Prostate gland (tissue), 2 donors: ENCODE measurements at regions not wholly inside any gene's neighbourhood (a gene's known extent, or its start where the extent isn't known, plus 50 kb on each side); places are given as distances from the start of the nearest gene placed in this dataset.

Experiments
- DNase-seq: peaks from one replicate; pipeline ENCODE4 v3.0.0-alpha.2; 2019; ENCODE audit warnings: low spot score
- H3K27ac ChIP-seq, 2 donors: fragments of 200-600 bp; sonication (generic); 2 replicates each; pipeline ENCODE4 v1.5.1; 2017 to 2019
- H3K27me3 ChIP-seq: fragments of 200-600 bp; sonication (generic); replicated peaks from 2 replicates; pipeline ENCODE4 v1.5.1; 2019; ENCODE audit not compliant: insufficient read depth
- H3K36me3 ChIP-seq, 2 donors: fragments of 200-600 bp; sonication (generic); 1 replicate in 1 of 2; 2 replicates in 1 of 2; pipeline versions ENCODE4 v1.5.1 to v1.8.1; 2017 to 2019
- H3K4me1 ChIP-seq: fragments of 200-600 bp; sonication (generic); replicated peaks from 2 replicates; pipeline ENCODE4 v1.5.1; 2019
- H3K4me3 ChIP-seq, 2 donors: fragments of 200-600 bp; sonication (generic); 2 replicates each; pipeline ENCODE4 v1.5.1; 2017 to 2019
- H3K9me3 ChIP-seq: fragments of 200-600 bp; sonication (generic); 2 replicates; pipeline ENCODE4 v1.5.1; 2017
- CTCF ChIP-seq, 4 experiments: fragments of 200-600 bp in 2 of 4; fragments of 450-650 bp in 2 of 4; sonication (generic) in 2 of 4; IDR thresholded peaks; 1 replicate in 3 of 4; 2 replicates in 1 of 4; pipeline ENCODE4 v1.5.1; 2016 to 2019; ENCODE audit warnings: antibody characterized with exemption in 4 of 4, mild to moderate bottlenecking in 2 of 4, moderate library complexity in 2 of 4
- POLR2A ChIP-seq: fragments of 450-650 bp; IDR thresholded peaks from one replicate; pipeline ENCODE4 v1.6.1; 2016; ENCODE audit warnings: antibody characterized with exemption, mild to moderate bottlenecking
- POLR2AphosphoS5 ChIP-seq: sonication (generic); formaldehyde crosslinking; IDR thresholded peaks from one replicate; pipeline ENCODE4 v1.6.1; 2017; ENCODE audit warnings: antibody characterized with exemption
- WGBS: methylation state at CpG from one replicate; pipeline ENCODE4 v1.1.5; 2018; 5-methylcytosine and 5-hydroxymethylcytosine counted together
- intact Hi-C: fragments of 100-400 bp; cut with DNase I; formaldehyde crosslinking; loops from one replicate; pipeline ENCODE4 v1.14.2; 2022

GRCh38 chr1:83545066-83545862, 453.7 kb downstream of the TTLL7 start:
- Histone ChIP-seq H3K36me3 (no peaks in the 10 kb centered on the region), H3K27ac (no peak overlapping the region), H3K4me3 (no peak overlapping the region), H3K9me3 (no peaks in the 10 kb centered on the region), H3K27me3 (no peaks in the 10 kb centered on the region), H3K4me1 (no peaks in the 10 kb centered on the region)
- no peak for TF ChIP-seq POLR2AphosphoS5
- no peak for TF ChIP-seq CTCF (IDR thresholded peaks at IDR 0.05)
- no peak for TF ChIP-seq POLR2A
- no peak for DNase-seq
- intact Hi-C loops: no loop called here
- 67% methylated on average over 5 of the region's 5 CpGs for WGBS

- H3K4me1 ChIP-seq: no peaks in the 10 kb centered on the region
- no peaks in the 10 kb centered on the region for H3K27me3 ChIP-seq
- no peak overlapping the region for H3K4me3 ChIP-seq
- no peak overlapping the region for H3K27ac ChIP-seq
- no peak for DNase-seq
- no peaks in the 10 kb centered on the region for H3K9me3 ChIP-seq
- TF ChIP-seq POLR2AphosphoS5: no peak
- no peak for TF ChIP-seq POLR2A
- no peak for TF ChIP-seq CTCF (IDR thresholded peaks at IDR 0.05)
- intact Hi-C loops: no loop called here
- H3K36me3 ChIP-seq: no peaks in the 10 kb centered on the region
- 82% methylated on average over 3 of the region's 3 CpGs for WGBS
Measured at GRCh38 chr1:83543222-83543973, 455.5 kb downstream of the TTLL7 start.

GRCh38 chr1:83531521-83532309, 467.2 kb downstream of the TTLL7 start:
- WGBS: 89% methylated on average over 2 of the region's 2 CpGs

GRCh38 chr1:83530506-83530905, 468.4 kb downstream of the TTLL7 start:
- Histone ChIP-seq H3K4me3 (no peak overlapping the region), H3K36me3 (no peaks in the 10 kb centered on the region), H3K27me3 (no peaks in the 10 kb centered on the region), H3K9me3 (no peaks in the 10 kb centered on the region), H3K4me1 (no peaks in the 10 kb centered on the region), H3K27ac (no peak overlapping the region)
- TF ChIP-seq POLR2A (no peak), CTCF (IDR thresholded peaks at IDR 0.05) (no peak), POLR2AphosphoS5 (no peak)
- intact Hi-C loops: no loop called here
- WGBS: 97% methylated on average over 8 of the region's 8 CpGs
- DNase-seq: no peak

More at GRCh38 chr1:83531521-83532309, 467.2 kb downstream of the TTLL7 start:
- no peak for DNase-seq
- intact Hi-C loops: no loop called here
- Histone ChIP-seq H3K4me3 (no peak overlapping the region), H3K4me1 (no peaks in the 10 kb centered on the region), H3K36me3 (no peaks in the 10 kb centered on the region), H3K27ac (no peak overlapping the region), H3K9me3 (no peaks in the 10 kb centered on the region), H3K27me3 (no peaks in the 10 kb centered on the region)
- no peak for TF ChIP-seq POLR2A
- no peak for TF ChIP-seq CTCF (IDR thresholded peaks at IDR 0.05)
- TF ChIP-seq POLR2AphosphoS5: no peak
